ENCODE measurements at regions not wholly inside any gene's neighbourhood (a gene's known extent, or its start where the extent isn't known, plus 50 kb on each side); places are given as distances from the start of the nearest gene placed in this dataset.

DNA sequence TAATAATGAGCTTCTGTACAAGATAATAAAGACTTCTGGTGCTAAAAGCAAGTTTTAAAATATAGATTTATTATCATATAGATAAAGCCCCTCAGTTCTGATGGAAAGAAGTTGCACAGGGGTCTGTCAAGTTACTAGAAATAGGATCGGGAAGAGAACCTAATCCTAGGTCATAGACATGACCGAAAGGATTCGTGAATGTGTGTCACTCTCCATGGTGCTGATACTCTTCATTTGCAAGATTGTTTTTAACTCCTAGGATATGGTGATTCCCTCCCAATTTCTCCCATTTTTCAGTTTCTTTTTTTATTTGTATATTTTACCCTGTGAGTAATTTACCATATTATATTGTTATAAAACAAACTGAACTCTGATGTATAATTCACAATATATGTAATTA lies 58.9 kb upstream of the CTNNA2 start:
- 4 to 19% methylated on average over 3 of the region's 3 CpGs for WGBS, 2 donors
- H3K36me3 ChIP-seq = no peaks in the 10 kb centered on the region

DNA sequence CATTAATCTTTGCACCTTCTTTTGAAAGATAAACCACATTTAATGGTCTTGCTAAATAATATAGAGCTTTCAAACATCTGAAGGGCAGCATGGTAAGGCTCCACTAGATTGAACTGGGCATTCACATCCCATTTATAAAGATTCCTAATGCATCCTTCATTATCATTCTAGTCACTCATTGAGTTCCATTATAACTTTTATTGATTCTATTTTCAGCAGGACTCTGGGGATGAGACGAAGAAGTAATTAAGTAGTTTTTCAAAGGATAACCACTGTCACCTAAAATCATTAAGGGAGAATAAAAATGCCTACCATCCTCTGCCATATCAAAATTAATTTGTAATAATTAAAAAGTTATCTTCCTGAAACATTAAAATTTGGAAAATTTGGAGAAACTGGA lies 60.2 kb upstream of the CTNNA2 start:
- 69 to 73% methylated on average over 1 of the region's 1 CpG for WGBS, 2 donors
- Histone ChIP-seq H3K4me3 (no peak overlapping the region), H3K36me3 (no peaks in the 10 kb centered on the region), H3K9me3 (no peaks in the 10 kb centered on the region), H3K4me1 (no peaks in the 10 kb centered on the region), H3K27ac (no peak overlapping the region), H3K27me3 (no peaks in the 10 kb centered on the region)
- TF ChIP-seq, protein P1, sequence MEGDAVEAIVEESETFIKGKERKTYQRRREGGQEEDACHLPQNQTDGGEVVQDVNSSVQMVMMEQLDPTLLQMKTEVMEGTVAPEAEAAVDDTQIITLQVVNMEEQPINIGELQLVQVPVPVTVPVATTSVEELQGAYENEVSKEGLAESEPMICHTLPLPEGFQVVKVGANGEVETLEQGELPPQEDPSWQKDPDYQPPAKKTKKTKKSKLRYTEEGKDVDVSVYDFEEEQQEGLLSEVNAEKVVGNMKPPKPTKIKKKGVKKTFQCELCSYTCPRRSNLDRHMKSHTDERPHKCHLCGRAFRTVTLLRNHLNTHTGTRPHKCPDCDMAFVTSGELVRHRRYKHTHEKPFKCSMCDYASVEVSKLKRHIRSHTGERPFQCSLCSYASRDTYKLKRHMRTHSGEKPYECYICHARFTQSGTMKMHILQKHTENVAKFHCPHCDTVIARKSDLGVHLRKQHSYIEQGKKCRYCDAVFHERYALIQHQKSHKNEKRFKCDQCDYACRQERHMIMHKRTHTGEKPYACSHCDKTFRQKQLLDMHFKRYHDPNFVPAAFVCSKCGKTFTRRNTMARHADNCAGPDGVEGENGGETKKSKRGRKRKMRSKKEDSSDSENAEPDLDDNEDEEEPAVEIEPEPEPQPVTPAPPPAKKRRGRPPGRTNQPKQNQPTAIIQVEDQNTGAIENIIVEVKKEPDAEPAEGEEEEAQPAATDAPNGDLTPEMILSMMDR (IDR thresholded peaks at IDR 0.05) = no peak
- TF ChIP-seq EP300 (IDR thresholded peaks at IDR 0.05) = no peak
- TF ChIP-seq POLR2A (IDR thresholded peaks at IDR 0.05) = no peak
- DNase-seq (ENCODE audit: low spot score in 2 of 2) = no peak

More for the DNA sequence above, 58.9 kb upstream of the CTNNA2 start:
- TF ChIP-seq POLR2A (IDR thresholded peaks at IDR 0.05) = no peak
- TF ChIP-seq, protein P1 (IDR thresholded peaks at IDR 0.05) = no peak
- no peak for TF ChIP-seq EP300 (IDR thresholded peaks at IDR 0.05)
- Histone ChIP-seq H3K9me3 (no peaks in the 10 kb centered on the region), H3K4me3 (no peak overlapping the region), H3K4me1 (no peaks in the 10 kb centered on the region), H3K27ac (no peak overlapping the region), H3K27me3 (no peaks in the 10 kb centered on the region)
- DNase-seq (ENCODE audit: low spot score in 2 of 2) = no peak

DNA sequence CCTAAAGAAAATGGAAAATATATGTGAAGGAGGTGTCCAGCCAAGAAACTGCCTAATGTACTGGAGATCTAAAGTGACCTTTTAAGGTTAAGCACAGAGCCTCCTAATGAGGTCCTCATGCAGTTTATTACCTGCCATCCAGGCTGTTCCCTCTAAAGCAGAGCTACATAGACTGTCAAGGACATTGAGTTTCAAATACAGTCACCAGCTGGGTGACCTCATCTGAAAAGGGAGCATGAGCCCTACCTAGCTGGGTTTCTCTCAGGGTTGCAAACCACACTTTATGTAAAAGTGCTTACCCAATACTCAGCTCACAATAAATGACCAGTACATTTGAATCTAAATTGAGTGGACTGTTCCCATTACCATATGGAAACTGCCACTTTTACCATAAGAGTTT lies 65.4 kb upstream of the CTNNA2 start:
- Histone ChIP-seq H3K4me3 (no peak overlapping the region), H3K9me3 (no peaks in the 10 kb centered on the region), H3K36me3 (no peaks in the 10 kb centered on the region), H3K27ac (no peak overlapping the region), H3K27me3 (no peaks in the 10 kb centered on the region), H3K4me1 (no peaks in the 10 kb centered on the region)
- DNase-seq (ENCODE audit: low spot score in 2 of 2) = no peak
- TF ChIP-seq EP300 (IDR thresholded peaks at IDR 0.05) = no peak
- no peak for TF ChIP-seq POLR2A (IDR thresholded peaks at IDR 0.05)
- TF ChIP-seq, protein P1 (IDR thresholded peaks at IDR 0.05) = no peak

DNA sequence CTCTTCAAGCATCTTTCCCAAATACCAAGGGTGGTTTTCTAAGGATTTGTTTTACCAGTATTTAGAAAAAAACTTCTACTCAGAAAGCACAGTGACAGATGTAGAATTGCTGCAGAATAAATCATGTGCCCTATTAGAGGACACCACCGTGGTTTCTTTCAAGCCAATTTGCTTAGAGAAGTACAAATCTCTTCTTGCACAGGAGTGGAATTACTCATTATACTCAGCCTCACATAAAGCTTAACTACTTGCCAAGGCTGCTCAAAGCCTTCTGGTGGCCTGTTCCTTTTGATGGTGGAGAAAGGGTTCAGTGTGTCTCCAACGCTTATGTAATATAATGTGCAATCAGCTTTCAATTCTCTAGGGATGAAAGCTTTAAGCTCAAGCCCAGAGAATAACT lies 66.5 kb upstream of the CTNNA2 start:
- 20 to 26% methylated on average over 2 of the region's 2 CpGs for WGBS, 2 donors
- Histone ChIP-seq H3K27ac (no peak overlapping the region), H3K27me3 (no peaks in the 10 kb centered on the region), H3K36me3 (no peaks in the 10 kb centered on the region), H3K9me3 (no peaks in the 10 kb centered on the region), H3K4me3 (no peak overlapping the region), H3K4me1 (no peaks in the 10 kb centered on the region)
- no peak for DNase-seq (ENCODE audit: low spot score in 2 of 2)
- TF ChIP-seq, protein P1 (IDR thresholded peaks at IDR 0.05) = no peak
- TF ChIP-seq EP300 (IDR thresholded peaks at IDR 0.05) (no peak), POLR2A (IDR thresholded peaks at IDR 0.05) (no peak)

DNA sequence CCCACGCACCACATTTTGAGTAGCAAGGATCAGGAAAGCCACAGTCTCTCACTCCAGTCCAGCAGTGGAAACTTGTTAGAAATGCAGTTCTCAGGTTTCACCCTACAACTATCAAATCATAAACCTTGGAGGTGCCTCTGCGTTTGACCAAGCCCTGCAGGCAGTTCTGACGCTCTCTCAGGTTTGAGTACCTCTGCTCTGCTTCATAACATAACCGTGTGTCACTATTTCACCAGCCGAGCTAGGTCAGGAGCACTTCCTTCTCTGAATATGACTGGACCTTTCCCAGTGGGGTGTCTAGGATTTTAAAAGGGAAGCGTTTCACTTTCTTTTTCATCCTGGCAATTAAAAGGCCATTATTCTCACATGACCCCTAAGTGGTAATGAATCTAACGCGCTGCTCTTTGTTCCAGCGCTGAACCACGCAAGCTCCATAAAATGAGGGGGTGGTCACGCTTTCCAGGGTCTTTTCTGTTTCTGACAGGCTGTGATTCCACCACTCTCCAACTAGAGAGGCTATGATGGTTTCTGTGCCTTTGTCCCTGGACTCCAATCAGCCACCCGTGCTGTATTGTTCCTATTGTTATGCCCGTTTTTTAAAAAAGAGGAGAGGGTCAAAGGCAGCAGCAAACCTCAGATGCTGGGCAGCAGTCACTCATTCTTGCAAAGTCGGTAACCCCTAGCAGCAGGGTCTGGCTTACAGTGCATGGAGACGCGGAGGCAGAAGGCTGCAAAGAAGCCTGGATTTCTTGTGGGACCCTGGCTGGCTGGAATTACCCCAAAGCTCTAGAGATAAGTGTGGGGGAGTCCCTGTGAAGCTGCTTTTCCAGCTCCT lies 75.2 kb upstream of the CTNNA2 start:
- no peaks in the 10 kb centered on the region for H3K9me3 ChIP-seq
- no peak overlapping the region for H3K4me3 ChIP-seq
- H3K36me3 ChIP-seq = no peaks in the 10 kb centered on the region
- no peak for DNase-seq (ENCODE audit: low spot score in 2 of 2)
- TF ChIP-seq, protein P1 (IDR thresholded peaks at IDR 0.05) = no peak
- TF ChIP-seq POLR2A (IDR thresholded peaks at IDR 0.05) = no peak
- no peak for TF ChIP-seq EP300 (IDR thresholded peaks at IDR 0.05)
- WGBS, 2 donors = 19 to 22% methylated on average over 16 of the region's 16 CpGs
- no peaks in the 10 kb centered on the region for H3K4me1 ChIP-seq
- H3K27me3 ChIP-seq = no peaks in the 10 kb centered on the region
- H3K27ac ChIP-seq = no peak overlapping the region

Measured in tibial nerve (tissue), 4 donors.